CD1c-positive myeloid dendritic cell (primary cell): ENCODE measurements at regions not wholly inside any gene's neighbourhood (a gene's known extent, or its start where the extent isn't known, plus 50 kb on each side); places are given as distances from the start of the nearest gene placed in this dataset.
A peak's percentile ranks its signal among the peaks of the same experiment; 100 is the strongest.
"Not testable (repeated sequence)": the region's sequence is repeated elsewhere in the genome, so short reads cannot be mapped to it uniquely, and the experiment has no call there.

Source experiments
- DNase-seq: peaks from one replicate; pipeline ENCODE4 v3.0.0-alpha.2; 2016; ENCODE audit errors: extremely low spot score

DNA sequence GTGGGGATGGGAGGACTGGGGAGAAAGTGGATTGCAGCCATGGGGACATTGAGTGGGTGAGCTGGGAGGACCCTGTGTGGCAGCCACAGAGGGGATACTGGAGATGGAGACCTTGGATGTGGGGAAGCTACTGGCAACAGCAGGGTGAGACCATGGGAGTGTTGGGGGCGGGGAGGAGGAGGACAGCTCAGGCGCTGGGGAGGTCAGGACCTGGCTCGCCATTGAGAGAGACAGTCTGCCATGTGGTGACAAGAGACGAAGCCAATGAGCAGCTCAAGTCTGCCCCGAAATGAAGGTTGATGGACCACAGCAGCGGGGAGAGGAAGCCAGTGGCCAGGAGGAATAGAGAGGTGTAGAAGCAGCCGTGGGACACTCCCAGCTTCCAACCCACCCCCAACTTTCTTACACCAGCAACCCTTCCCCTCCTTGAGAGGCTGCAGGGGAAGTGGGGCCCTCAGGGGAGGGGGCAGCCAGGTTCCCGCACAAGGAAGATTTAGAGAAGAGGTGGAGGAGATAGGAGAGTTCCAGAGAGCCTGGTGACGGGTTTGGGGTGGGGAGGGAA lies 118.1 kb downstream of the ASB7 start:
- no peak for DNase-seq

DNA sequence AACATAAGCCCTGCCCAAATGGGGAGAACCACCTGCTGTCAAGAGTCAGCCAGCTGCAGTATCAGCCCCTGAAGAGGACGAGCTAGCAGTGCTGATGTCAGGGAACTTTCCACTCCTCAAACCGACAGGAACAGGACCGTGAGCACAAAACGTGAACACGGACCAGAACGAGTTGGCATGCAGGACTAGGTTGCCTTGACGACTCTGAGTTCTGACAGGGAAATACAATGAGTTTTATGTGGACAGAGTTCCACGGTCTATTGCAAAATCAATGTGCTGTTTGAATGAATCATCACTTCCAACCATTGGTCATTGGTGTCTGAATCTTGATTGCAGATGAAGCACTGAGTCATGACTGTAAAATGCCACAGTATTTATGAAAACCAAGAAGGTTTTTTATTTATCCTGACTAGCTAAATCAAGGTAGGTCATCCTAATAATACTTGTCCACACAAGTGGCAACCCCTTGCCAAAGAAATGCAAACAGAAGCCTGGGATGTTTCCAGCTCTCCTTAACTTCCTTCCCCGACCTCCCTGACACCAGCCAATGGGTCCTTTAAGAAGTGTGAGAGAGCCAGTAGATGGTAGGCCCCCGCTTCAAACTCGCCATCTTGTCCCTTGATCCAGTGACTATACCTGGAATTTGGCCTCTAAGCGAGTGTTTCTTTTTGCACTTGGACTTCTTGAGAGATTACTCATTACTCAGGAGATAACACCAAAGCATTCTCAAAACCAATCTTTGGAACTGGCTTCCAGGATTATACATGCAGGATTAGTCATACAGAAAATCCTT lies 119.6 kb downstream of the ASB7 start:
- DNase-seq, result peak; percentile 83

DNA sequence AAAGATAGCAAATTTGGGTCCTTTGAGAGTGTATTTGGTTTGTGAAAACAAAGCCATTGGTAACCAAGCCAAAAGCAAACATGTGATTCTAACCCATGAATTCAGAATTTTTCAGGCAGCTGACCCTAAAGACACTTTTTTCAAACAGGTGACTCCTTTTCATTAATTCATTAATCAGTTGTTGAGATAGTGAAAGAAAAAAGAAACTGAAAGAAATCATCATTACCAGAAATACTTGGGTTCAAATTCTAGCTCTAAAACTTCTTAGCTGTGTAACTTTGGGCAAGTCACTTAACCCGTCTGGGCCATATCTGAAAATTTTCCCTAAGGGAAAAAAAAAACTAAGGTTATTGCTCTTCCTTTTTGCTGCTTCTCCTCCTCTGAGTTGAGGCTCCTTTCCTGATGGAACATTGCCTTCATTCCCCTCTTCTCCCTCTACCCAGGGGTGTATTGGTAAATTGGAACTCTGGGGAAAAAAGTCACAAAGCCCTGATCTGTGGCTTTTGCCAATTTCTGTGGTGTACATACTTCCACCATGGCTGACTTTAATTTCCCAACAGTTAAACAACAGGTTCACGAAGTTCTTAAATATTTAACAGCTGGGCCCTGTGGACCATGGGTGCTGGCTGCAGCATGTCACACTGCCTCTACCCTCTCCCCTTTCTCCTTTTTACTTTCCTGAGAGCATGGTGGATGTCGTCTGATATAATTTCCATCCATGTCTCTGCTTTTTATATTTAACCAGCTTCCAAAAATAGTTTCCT lies 120.3 kb downstream of the ASB7 start:
- DNase-seq, result no peak

DNA sequence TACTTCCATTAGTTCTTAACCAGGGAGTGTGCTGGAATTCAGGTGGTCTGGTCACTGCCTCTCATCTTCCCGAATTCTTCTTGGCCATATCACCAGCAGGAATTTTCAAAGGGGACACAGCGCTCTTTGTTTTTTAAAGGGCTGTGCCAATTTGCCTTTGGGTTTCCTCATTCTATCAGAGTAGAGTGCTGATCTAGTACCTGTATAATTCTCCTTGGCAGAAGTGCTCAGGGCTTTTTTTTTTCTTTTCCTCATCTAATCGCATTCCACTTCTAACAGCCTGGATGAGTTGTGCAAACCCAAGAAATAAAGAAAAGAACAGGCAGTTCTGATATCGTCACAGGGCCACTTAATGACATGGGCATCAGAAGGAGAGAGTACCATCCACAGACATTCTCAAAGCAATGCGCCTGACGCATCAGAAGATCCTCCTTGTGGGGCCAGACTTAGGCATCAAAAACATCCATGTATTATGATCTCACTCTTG lies 121.0 kb downstream of the ASB7 start:
- no peak for DNase-seq

DNA sequence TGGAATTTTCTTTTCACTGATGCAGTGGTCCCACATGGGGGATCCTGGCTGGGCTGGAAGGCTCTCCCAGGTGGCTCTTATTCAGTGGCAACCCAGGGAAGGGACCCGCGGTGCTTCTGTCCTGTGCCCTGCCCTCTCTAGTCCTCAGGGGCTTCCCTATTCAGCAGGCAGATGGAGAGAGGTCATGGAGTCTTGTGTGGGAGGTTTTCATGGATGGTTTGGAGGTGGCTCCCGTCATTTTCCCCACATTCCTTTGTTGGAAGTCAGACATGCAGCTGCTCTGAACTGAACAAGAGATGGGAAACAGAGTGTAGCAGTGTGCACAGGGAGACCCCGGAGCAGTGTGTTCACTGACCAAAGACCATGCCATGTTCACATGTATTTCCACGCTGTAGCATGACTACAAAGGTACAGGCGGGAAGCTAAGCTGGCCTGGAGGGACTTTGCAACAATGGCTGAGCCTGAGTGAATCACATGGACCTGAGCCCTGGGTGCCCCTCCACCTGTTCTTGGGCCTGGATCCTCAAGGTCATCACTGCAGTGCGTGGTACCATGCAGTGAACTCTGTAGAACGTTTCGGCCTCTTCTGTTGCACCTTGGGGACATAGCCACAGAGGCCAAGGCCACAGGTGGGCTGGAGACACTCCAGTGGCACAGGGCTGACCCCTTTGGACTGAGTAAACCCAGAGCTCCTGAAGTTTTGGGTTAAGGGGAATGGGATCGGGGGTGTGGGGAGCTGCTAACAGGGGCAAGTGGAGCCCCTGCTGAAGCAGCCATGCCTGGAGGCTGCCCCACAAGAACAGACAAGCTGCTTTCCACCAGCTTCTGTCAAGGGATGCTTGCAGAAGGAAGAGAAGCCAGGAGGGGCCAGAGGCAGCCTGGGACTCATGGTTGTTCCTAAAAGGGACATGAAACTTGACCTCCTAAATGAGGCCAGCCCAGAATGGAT lies 123.0 kb downstream of the ASB7 start:
- peak; percentile 15 for DNase-seq

DNA sequence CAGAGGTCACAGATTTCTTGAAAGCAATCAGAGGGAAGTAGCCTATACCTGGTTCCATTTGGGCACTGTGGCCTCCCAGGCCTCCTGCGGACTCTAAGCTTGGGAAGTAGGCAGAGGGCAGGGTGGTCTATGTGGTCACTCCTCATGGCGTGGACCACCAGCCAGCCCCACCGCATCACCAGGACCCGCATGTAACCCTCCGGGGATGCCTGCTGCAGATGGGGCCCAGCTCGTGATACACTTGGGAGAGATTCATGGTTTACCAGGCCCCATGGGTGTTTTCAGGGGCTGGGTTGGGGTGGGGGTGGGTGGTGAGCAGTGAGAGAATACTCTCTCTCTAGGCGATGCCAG lies 123.7 kb downstream of the ASB7 start:
- no peak for DNase-seq

DNA sequence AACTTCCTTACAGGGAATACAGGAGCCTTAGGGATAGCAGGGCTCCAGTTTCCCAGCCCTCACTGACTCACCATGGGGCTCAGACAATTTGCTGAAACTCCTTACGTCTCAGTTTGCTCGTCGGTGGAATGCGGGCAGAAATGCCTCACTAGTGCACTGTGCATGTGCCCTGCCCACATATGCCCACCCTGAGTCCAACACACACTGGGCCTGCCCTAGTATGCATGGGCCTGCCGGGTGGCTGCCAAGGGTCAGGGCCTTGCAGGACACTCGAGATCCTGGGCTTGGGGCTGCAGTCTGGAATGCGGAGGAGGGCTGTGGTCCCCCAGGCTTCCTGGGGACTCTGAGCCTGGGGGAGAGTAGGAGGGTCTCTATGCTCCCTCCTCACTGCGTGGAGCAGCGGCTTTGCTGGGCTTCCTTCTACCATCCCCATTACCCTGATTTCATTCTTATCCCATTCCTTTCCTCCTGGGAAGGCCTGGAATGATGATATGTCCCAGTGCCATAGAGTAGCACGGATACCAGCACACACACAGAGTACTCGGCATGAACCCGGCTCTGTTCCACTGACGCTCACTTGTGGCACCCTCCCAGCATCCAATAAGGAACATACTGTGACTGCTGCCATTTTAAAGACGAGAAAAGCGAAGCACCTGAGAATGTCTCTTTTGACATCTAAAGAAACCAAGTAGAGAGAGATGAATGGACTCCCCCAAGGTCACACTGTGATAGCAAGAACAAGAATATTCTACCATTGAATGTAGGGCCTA lies 124.2 kb downstream of the ASB7 start:
- no peak for DNase-seq

DNA sequence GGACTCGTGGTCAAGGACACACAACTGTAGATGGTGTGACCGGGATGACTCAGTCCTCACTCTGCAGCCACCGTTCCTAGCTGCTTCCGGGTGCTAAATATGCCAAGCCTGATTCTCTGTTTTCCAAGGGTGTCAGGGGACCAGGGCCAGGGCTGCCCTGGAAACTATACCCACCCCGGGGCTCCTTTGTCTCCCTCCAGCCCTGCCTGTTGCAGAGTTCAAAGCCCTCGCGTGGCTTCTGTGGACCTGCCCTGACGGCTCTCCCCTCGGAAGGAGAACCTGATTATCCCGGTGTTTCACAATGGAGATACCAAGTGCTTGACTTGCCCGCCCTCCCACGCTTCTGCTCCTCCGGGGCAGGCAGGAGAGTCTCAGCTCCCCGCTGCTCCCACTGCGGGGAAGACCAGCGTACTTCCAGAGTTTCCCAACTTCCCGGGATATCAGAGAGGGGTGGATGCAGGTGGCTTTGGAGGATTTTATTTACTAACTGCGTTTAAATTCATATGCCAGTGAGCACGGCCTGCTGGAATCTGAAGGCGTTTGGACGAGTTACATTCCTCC lies 125.0 kb downstream of the ASB7 start:
- no peak for DNase-seq

DNA sequence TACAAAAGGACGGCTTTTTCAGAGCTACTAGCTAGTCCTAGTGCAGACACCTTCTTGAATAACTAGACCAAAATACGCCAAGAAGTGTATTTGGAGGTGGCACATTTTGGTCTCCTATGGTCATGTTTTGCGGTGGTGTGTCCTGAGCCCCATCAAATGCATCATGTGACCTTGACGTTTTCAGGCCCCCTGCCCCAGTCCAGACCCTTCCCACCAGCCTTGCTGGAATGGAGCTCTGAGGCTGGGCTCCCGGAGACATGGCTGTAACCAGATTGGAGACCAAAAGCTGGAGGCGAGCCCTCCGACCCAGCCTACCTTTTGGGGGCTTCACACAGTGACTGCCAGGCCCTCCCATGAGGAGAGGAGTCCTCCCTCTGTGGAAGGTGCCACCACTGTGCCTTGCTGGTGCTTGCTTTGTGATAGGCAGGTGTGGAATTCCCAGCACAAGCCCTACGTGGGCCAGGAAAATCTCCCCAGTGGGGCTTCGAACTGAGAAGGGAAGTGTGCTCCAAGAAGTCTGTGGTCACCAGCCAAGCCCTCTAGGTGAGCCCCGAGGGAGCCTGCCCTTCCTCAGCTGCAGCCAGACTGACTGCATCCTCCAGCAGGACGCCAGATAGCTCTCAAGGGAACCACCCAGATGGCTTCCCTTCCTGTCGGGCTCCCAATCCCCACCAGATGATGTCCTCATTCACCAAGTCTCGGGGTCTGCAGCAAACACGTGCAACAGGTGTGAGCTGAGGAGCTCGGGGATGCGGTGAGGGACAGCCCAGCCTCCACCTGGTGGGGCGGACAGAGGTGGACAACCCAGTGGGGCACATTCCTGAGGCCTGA lies 126.2 kb downstream of the ASB7 start:
- no peak for DNase-seq

DNA sequence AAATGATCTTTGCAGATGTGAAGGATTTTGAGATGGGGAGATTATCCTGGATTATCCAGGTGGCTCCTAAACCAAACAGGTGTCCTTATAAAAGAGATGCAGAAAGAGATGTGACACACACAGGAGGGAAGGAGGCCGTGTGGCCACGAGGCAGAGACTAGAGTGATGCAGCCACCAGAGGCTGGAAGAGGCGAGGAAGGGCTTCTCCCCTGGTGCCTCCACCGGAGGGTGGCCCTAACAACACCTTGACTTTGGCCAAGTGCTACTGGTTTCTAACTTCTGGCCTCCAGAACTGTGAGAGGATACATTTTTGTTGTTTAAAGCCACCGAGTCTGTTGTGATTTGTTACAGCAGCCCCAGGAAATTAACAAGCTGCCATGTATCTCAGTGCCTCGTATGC lies 127.1 kb downstream of the ASB7 start:
- no peak for DNase-seq

DNA sequence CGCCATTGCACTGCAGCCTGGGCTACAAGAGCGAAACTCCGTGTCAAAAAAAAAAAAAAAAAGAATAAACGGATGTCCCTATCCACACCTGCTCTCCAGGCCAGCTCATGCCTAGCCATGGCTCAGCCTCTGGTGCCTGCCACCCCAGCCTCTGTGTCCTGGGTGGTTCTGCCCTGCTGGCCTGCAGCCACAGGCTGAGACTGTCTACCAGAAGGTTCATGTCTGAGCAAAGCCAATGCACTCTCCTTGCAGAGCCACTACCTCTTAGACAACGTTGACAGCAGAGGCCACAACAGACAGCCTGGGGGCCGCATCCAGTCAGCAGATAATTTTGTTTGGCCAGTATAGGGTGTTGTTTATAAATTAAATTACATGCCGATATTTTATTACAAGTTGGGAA lies 127.7 kb downstream of the ASB7 start:
- no peak for DNase-seq

DNA sequence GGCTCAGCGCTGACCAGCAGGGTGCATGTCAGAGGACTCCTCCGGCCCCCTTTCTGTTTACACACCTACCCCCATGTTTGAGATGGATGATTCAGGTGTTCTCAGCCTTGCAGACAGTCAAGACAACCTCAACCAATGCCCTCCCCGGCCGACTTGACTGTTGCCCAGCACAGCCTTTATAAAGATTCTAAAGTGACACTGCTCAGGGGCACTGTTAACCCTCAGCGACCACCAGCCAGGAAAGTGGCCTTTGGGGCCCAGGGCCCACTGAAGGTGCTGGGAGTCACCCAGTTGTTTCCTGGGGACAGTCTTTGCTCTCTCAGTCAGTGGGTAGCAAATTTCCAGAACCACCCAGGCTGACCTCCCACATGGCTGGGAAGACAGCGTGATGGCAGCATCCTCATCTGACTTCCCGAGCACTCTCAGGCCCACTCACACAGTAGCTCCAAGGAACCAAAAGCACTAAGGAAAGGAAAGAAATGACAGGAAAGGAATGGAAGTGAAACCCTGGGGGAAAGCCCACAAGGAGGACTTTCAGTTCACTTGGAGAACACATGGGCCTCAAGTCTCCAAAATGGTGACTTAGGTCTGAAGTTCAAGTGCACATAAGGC lies 128.4 kb downstream of the ASB7 start:
- DNase-seq, result peak; percentile 24

DNA sequence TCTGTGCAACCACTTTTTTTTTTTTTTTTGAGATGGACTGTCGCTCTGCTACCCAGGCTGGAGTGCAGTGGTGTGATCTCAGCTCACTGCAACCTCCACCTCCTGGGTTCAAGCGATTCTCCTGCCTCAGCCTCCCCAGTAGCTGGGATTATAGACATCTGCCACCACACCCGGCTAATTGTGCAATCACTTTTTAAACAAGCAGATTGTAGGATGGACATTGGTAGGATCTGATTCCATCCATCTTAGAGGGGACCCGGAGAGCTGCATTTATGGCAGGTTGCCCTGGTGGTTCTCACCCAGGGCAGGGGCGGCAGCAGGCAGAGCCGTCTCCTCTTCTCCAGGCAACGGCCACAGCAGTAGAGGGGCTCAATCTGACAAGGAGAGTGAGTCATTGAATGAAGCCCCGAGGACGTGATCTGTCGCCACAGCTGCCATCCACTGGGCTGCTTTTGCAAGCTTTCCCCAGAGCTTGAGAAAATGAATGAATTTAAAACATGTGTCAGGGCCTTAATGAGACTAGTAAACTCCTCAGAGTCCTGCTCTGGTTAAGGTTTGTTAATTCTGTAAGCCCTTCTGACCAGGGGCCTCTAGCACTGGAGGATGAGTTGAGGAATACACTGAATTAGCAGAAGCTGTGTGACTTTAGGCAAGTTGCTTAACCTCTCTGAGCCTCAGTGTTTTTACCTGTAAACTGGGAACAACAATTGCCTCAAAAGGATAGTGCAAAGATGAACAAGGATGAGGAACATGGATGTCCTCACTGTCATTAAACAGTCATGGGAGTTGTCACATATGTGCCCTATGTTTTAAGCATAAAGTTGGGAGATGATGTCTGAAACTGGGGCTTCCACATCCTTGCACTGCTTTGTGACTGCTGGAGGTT lies 129.1 kb downstream of the ASB7 start:
- no peak for DNase-seq

DNA sequence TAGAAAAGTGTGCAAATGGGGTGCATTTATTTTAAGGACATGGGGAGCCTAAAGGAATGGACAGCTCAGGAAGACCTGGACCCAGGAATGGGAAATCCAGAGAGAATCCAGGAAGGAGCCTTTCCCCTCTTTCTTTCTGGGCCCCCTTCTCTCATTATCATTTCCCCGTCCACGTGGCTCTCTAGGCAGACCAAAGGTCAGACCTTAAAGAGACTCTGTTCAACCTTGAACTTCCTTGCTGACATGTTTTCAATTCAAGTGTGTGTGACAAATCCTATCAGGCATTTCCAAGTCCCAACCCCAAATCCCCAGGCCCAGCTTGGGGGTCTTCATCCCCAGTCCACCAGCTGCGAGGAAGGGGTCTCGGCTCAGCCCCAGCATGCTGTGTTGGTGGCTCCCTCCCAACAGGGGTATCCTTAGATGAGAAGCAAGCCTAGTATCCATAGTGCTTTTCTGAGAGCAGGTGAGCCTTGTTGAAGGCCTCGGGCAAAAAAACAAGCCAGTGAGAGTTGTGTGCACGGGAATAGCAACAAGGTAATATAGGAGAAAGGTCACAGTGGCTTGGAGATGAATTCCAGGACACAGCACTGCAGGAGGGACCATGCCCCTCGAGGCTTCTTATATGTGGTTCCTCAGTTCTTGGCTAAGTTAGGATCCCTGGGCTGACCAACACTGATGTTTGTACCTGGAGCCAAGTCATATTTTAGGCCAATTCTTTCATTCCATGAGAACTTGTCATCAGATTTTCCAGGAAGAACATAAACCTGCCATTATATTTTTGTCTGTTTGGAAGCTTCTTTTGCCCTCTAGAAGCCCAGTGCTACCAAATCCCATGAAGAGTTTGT lies 130.0 kb downstream of the ASB7 start:
- DNase-seq, result no peak

DNA sequence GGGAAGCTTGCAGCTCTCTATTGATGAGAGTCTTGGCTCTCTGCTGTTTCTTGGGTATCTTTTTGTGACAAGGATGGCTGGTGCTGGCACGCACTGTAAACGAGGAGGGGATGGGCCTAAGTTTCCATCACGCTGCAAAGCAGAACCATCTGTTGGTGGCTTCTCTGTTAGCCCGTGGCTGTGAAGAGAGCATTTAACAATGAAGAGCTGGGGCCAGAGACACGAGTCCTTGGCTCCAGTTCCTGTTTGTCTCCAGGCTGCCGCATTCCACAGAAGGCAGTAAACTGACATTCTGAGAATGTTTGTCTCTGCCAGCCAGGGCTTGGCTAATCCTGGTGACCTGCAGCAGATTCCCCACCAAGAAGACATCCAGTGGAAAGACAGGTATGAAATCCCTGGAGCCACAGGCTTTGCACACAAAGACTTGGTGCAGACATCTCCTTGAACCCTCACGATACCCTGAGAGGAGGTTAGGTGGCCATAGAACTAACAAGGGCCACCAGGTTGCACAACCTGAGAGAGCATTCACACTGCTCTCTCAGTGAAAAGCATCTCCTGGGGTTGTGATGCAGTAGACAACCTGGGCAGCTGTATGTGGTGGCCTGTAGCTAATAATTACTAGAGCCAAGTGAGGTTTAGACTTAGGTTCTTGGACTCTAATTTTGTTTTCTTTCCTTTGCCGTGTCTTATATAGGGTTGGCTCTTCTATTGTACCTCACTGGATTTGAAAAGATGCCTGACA lies 130.9 kb downstream of the ASB7 start:
- DNase-seq, result no peak

DNA sequence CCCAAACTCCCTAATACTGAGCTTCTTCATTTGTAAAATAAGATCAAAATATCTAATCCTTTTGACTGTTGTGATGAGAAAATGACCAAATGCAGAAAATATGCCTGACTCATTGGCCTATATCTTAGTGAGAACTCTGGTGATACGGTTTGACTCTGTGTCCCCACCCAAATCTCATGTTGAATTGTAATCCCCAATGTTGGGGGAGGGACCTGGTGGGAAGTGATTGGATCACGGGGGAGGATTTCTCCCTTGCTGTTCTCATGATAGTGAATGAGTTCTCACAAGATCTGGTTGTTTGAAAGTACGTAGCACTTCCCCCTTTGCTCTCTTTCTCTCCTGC lies 131.4 kb downstream of the ASB7 start:
- DNase-seq, result not testable (repeated sequence)

DNA sequence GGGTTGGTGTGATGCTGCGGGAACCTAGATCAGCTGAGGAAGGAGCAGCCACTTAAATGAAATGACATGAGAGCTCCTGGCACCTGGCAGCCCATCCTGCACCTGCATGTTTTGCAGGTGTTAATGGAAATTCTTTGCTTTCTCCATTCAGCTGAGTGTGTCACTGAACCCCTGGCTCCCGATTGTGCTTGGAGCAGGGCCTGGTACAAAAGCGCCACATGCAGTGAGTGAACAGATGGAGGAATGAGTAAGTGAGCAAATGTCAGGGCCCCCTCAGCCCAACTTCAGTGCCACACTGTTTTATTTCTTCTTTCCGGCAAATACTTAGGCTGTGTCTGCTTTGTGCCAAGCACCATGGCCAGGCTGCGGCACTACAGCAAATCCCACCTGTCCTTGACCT lies 132.2 kb downstream of the ASB7 start:
- DNase-seq, result no peak
